Activated CD4-positive, alpha-beta memory T cell treated with anti-CD3 and anti-CD28 coated beads, Interleukin-2, amount 10 ng/mL, durations not matched to agents 7 days and 5 days (primary cell): ENCODE measurements at regions not wholly inside any gene's neighbourhood (a gene's known extent, or its start where the extent isn't known, plus 50 kb on each side); places are given as distances from the start of the nearest gene placed in this dataset.

Source experiments
- CTCF ChIA-PET: fragments of 350-600 bp; sonication (Branson Sonifier 250); formaldehyde crosslinking; loops from one replicate; lab custom pipeline; 2021; ENCODE audit warnings: antibody characterized with exemption, inconsistent platforms; lab: Charles Lee
- POLR2A ChIA-PET: fragments of 350-600 bp; sonication (Branson Sonifier 250); formaldehyde crosslinking; loops from one replicate; lab custom pipeline; 2021; ENCODE audit warnings: antibody characterized with exemption; lab: Charles Lee
- DNase-seq: peaks from one replicate; pipeline ENCODE4 v3.0.0-alpha.2; 2020
- H3K27ac Mint-ChIP-seq: one replicate; pipeline ENCODE4 v1.8.0; 2021; ENCODE audit warnings: mild to moderate bottlenecking, mixed read lengths
- H3K27me3 Mint-ChIP-seq: one replicate; pipeline ENCODE4 v1.8.0; 2021; ENCODE audit warnings: mixed read lengths
- H3K36me3 Mint-ChIP-seq: one replicate; pipeline ENCODE4 v1.8.0; 2021; ENCODE audit warnings: low read depth, mixed read lengths
- H3K4me1 Mint-ChIP-seq: one replicate; pipeline ENCODE4 v1.8.0; 2021; ENCODE audit warnings: mixed read lengths
- H3K4me3 Mint-ChIP-seq: one replicate; pipeline ENCODE4 v1.8.0; 2021; ENCODE audit warnings: mild to moderate bottlenecking, mixed read lengths
- H3K9me3 Mint-ChIP-seq: one replicate; pipeline ENCODE4 v1.8.0; 2021; ENCODE audit warnings: mixed read lengths

- no peak for DNase-seq
- ChIA-PET CTCF (no interaction called here), POLR2A (no interaction called here)
- H3K9me3 Mint-ChIP-seq, result no peaks in the 10 kb centered on the region
- peaks cover 16% of the 10 kb centered on the region for H3K27me3 Mint-ChIP-seq
- no peaks in the 10 kb centered on the region for H3K36me3 Mint-ChIP-seq
- no peaks in the 10 kb centered on the region for H3K4me1 Mint-ChIP-seq
- H3K4me3 Mint-ChIP-seq, result no peak overlapping the region
- H3K27ac Mint-ChIP-seq, result no peak overlapping the region
These were observed 57.9 kb downstream of the FBXO2 start for GRCh38 chr1:11596295-11596694.

- H3K9me3 Mint-ChIP-seq, result no peaks in the 10 kb centered on the region
- peaks cover 16% of the 10 kb centered on the region for H3K27me3 Mint-ChIP-seq
- H3K4me1 Mint-ChIP-seq, result no peaks in the 10 kb centered on the region
- ChIA-PET POLR2A (no interaction called here), CTCF (no interaction called here)
- no peak overlapping the region for H3K4me3 Mint-ChIP-seq
- H3K27ac Mint-ChIP-seq, result no peak overlapping the region
- no peaks in the 10 kb centered on the region for H3K36me3 Mint-ChIP-seq
- DNase-seq, result no peak
These were observed 58.9 kb downstream of the FBXO2 start for GRCh38 chr1:11595285-11595684.

- ChIA-PET POLR2A (no interaction called here), CTCF (interaction anchor here (0.5 kb wide), 1 partner anchor 23 kb away, joined by 3 read pairs; no protein-coding TSS in a partner anchor)
These were observed 59.6 kb downstream of the FBXO2 start for GRCh38 chr1:11594625-11595024.

GRCh38 chr1:11594222-11594621, 60.0 kb downstream of the FBXO2 start:
- POLR2A ChIA-PET, result no interaction called here
- CTCF ChIA-PET, result interaction anchor here (0.5 kb wide), 1 partner anchor 24 kb away, joined by 3 read pairs; no protein-coding TSS in a partner anchor
- H3K9me3 Mint-ChIP-seq, result no peaks in the 10 kb centered on the region
- no peaks in the 10 kb centered on the region for H3K4me1 Mint-ChIP-seq
- H3K4me3 Mint-ChIP-seq, result no peak overlapping the region
- no peak overlapping the region for H3K27ac Mint-ChIP-seq
- H3K36me3 Mint-ChIP-seq, result no peaks in the 10 kb centered on the region
- peaks cover 16% of the 10 kb centered on the region for H3K27me3 Mint-ChIP-seq
- no peak for DNase-seq

More at GRCh38 chr1:11594625-11595024, 59.6 kb downstream of the FBXO2 start:
- Mint-ChIP-seq H3K27me3 (peaks cover 16% of the 10 kb centered on the region), H3K4me3 (no peak overlapping the region), H3K27ac (no peak overlapping the region), H3K36me3 (no peaks in the 10 kb centered on the region), H3K4me1 (no peaks in the 10 kb centered on the region), H3K9me3 (no peaks in the 10 kb centered on the region)
- no peak for DNase-seq

- H3K36me3 Mint-ChIP-seq, result no peaks in the 10 kb centered on the region
- no peaks in the 10 kb centered on the region for H3K4me1 Mint-ChIP-seq
- DNase-seq, result no peak
- CTCF ChIA-PET, result no interaction called here
- H3K27me3 Mint-ChIP-seq, result peaks cover 16% of the 10 kb centered on the region
- no peak overlapping the region for H3K4me3 Mint-ChIP-seq
- no peaks in the 10 kb centered on the region for H3K9me3 Mint-ChIP-seq
- POLR2A ChIA-PET, result no interaction called here
- no peak overlapping the region for H3K27ac Mint-ChIP-seq
These were observed 61.5 kb downstream of the FBXO2 start for GRCh38 chr1:11592752-11593151.

- peaks cover 10% of the 10 kb centered on the region for H3K27me3 Mint-ChIP-seq
- H3K4me1 Mint-ChIP-seq, result no peaks in the 10 kb centered on the region
- no peaks in the 10 kb centered on the region for H3K36me3 Mint-ChIP-seq
- H3K27ac Mint-ChIP-seq, result no peak overlapping the region
- DNase-seq, result no peak
- ChIA-PET CTCF (no interaction called here), POLR2A (no interaction called here)
- no peak overlapping the region for H3K4me3 Mint-ChIP-seq
- no peaks in the 10 kb centered on the region for H3K9me3 Mint-ChIP-seq
These were observed 63.8 kb downstream of the FBXO2 start for GRCh38 chr1:11590395-11590794.
